HG02852 (cell line): ENCODE measurements at regions not wholly inside any gene's neighbourhood (a gene's known extent, or its start where the extent isn't known, plus 50 kb on each side); places are given as distances from the start of the nearest gene placed in this dataset.
A peak's percentile ranks its signal among the peaks of the same experiment; 100 is the strongest.
"Not testable (repeated sequence)": the region's sequence is repeated elsewhere in the genome, so short reads cannot be mapped to it uniquely, and the experiment has no call there.

Source experiments
- ATAC-seq: cut with Tn5 transposase; IDR thresholded peaks from one replicate; pipeline ENCODE4 v1.9.1; 2021; ENCODE audit warnings: mild to moderate bottlenecking, moderate library complexity; ENCODE audit not compliant: unreplicated experiment

GRCh38 chr7:32228601-32229000, 158.4 kb upstream of the PDE1C start:
- no peak for ATAC-seq

GRCh38 chr7:32227746-32228145, 157.5 kb upstream of the PDE1C start:
- no peak for ATAC-seq

- no peak for ATAC-seq
Measured at GRCh38 chr7:32224276-32224675, 154.1 kb upstream of the PDE1C start.

GRCh38 chr7:32223721-32224120, 153.5 kb upstream of the PDE1C start:
- no peak for ATAC-seq

- ATAC-seq, result no peak
Measured at GRCh38 chr7:32223071-32223650, 153.0 kb upstream of the PDE1C start.

- ATAC-seq, result no peak
Measured at GRCh38 chr7:32222251-32222900, 152.2 kb upstream of the PDE1C start.

- ATAC-seq, result no peak
Measured at GRCh38 chr7:32221736-32222135, 151.5 kb upstream of the PDE1C start.

- ATAC-seq, result no peak
Measured at GRCh38 chr7:32221056-32221455, 150.8 kb upstream of the PDE1C start.

GRCh38 chr7:32219831-32220230, 149.6 kb upstream of the PDE1C start:
- ATAC-seq, result not testable (repeated sequence)

- ATAC-seq, result no peak
Measured at GRCh38 chr7:32219416-32219815, 149.2 kb upstream of the PDE1C start.

- ATAC-seq, result no peak
Measured at GRCh38 chr7:32218741-32219288, 148.6 kb upstream of the PDE1C start.

- no peak for ATAC-seq
Measured at GRCh38 chr7:32218154-32218467, 147.9 kb upstream of the PDE1C start.

GRCh38 chr7:32217341-32218153, 147.3 kb upstream of the PDE1C start:
- ATAC-seq, result no peak

- ATAC-seq, result no peak
Measured at GRCh38 chr7:32216759-32217158, 146.6 kb upstream of the PDE1C start.

GRCh38 chr7:32215697-32216096, 145.5 kb upstream of the PDE1C start:
- no peak for ATAC-seq

- no peak for ATAC-seq
Measured at GRCh38 chr7:32214913-32215312, 144.7 kb upstream of the PDE1C start.

GRCh38 chr7:32212321-32212720, 142.1 kb upstream of the PDE1C start:
- ATAC-seq, result no peak

GRCh38 chr7:32206987-32207386, 136.8 kb upstream of the PDE1C start:
- no peak for ATAC-seq

- ATAC-seq, result no peak
Measured at GRCh38 chr7:32206488-32206887, 136.3 kb upstream of the PDE1C start.

GRCh38 chr7:32205298-32205824, 135.2 kb upstream of the PDE1C start:
- ATAC-seq, result not testable (repeated sequence)

- peak; percentile 64 for ATAC-seq
Measured at GRCh38 chr7:32204361-32205018, 134.3 kb upstream of the PDE1C start.
